Chondrocyte (in vitro differentiated cells): ENCODE measurements at regions not wholly inside any gene's neighbourhood (a gene's known extent, or its start where the extent isn't known, plus 50 kb on each side); places are given as distances from the start of the nearest gene placed in this dataset.

Experiments used
- DNase-seq: peaks from one replicate; pipeline ENCODE4 v3.0.0; 2021; ENCODE audit warnings: mixed read lengths, low spot score
- H3K27ac Mint-ChIP-seq: one replicate; pipeline ENCODE4 v1.8.0; 2021; ENCODE audit warnings: mild to moderate bottlenecking, moderate library complexity, mixed read lengths; ENCODE audit not compliant: unreplicated experiment
- H3K27me3 Mint-ChIP-seq: 2 replicates; pipeline ENCODE4 v1.8.0; 2021; ENCODE audit warnings: low read depth, mixed read lengths
- H3K36me3 Mint-ChIP-seq: 2 replicates; pipeline ENCODE4 v1.8.0; 2021; ENCODE audit warnings: low read depth, mixed read lengths
- H3K4me1 Mint-ChIP-seq: 2 replicates; pipeline ENCODE4 v1.8.0; 2021; ENCODE audit warnings: low read depth, mild to moderate bottlenecking, mixed read lengths
- H3K4me3 Mint-ChIP-seq: one replicate; pipeline ENCODE4 v1.8.0; 2021; ENCODE audit warnings: mild to moderate bottlenecking, moderate library complexity, mixed read lengths; ENCODE audit not compliant: unreplicated experiment
- H3K9me3 Mint-ChIP-seq: 2 replicates; pipeline ENCODE4 v1.8.0; 2021; ENCODE audit warnings: low read depth, mixed read lengths
- TF ChIP-seq, protein P1 (sequence below): fragments of 200-600 bp; sonication (generic); IDR thresholded peaks from 2 replicates; pipeline ENCODE4 v1.5.0; 2021; ENCODE audit warnings: antibody characterized with exemption, mild to moderate bottlenecking, moderate library complexity

DNA sequence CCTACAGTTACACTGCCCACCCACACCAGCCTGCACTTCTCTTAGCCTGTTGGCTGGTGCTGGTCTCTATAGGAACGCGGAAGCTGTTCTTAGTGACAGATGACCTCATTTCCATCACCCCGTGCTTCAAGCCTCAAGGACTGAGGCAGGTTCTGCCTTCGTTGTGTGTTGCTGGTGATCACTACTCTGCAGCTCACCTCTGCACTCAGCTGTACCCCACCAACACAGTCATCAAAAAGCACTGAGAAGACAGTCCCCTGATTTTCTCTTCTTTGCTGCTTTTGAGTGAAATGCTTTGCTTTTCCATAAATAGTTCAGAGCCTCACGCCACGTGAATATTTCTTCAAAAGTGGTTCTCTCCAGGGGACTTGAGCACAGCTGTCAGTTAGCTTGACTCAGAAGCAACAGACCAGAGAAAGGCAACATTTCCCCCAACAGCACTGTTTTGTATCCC is 225.7 kb upstream of the CCDC150 start:
- peak overlapping the region; percentile 64 for H3K4me3 Mint-ChIP-seq
- peak overlapping the region; percentile 95 for H3K27ac Mint-ChIP-seq
- TF ChIP-seq, protein P1, sequence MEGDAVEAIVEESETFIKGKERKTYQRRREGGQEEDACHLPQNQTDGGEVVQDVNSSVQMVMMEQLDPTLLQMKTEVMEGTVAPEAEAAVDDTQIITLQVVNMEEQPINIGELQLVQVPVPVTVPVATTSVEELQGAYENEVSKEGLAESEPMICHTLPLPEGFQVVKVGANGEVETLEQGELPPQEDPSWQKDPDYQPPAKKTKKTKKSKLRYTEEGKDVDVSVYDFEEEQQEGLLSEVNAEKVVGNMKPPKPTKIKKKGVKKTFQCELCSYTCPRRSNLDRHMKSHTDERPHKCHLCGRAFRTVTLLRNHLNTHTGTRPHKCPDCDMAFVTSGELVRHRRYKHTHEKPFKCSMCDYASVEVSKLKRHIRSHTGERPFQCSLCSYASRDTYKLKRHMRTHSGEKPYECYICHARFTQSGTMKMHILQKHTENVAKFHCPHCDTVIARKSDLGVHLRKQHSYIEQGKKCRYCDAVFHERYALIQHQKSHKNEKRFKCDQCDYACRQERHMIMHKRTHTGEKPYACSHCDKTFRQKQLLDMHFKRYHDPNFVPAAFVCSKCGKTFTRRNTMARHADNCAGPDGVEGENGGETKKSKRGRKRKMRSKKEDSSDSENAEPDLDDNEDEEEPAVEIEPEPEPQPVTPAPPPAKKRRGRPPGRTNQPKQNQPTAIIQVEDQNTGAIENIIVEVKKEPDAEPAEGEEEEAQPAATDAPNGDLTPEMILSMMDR: no peak

DNA sequence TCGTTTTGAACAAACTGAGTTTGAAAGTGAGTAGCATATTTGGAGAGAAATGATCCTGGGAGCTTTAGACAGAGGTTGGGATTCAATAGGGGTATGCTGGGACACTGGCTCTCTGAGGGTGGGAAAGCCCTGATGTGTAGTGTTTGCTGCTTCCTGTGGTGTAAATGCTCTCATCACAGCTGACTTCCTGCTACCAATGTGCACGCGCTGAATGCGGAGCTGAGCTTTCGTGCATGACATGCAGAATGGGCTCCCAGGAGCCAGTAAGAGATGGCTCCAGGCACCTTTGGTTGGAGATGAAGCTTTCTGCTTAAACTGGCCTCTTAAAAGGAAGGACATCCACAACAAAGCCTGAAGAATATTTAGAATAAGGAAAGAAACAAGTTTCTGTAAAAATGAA is 224.1 kb upstream of the CCDC150 start:
- no peaks in the 10 kb centered on the region for H3K36me3 Mint-ChIP-seq
- H3K4me1 Mint-ChIP-seq: peaks cover 41% of the 10 kb centered on the region
- H3K4me3 Mint-ChIP-seq: no peak overlapping the region
- TF ChIP-seq, protein P1: no peak
- no peak for DNase-seq
- no peaks in the 10 kb centered on the region for H3K27me3 Mint-ChIP-seq
- no peaks in the 10 kb centered on the region for H3K9me3 Mint-ChIP-seq
- no peak overlapping the region for H3K27ac Mint-ChIP-seq

More for the DNA sequence above, 225.7 kb upstream of the CCDC150 start:
- DNase-seq: peak; percentile 54
- Mint-ChIP-seq H3K27me3 (no peaks in the 10 kb centered on the region), H3K9me3 (no peaks in the 10 kb centered on the region), H3K4me1 (peaks cover 51% of the 10 kb centered on the region), H3K36me3 (no peaks in the 10 kb centered on the region)

DNA sequence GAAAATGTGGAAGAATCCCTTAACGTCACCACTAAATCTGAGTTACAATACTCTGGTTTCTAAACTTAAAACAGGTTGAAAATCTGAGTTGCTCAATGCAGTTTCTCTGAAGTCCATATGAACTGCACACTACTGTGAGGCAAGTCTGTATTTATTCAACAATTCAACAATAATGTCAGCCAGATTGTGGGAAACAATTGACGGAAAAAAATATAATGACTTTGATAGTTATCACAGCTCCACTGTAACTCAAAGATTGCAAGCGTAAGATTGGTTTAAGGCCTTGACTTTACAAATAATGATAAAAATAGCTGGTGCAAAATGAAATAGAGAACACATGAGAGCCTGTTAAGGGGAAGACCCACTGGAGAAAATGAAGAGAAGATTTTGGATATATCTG is 219.4 kb upstream of the CCDC150 start:
- H3K27me3 Mint-ChIP-seq: no peaks in the 10 kb centered on the region
- peaks cover 1% of the 10 kb centered on the region for H3K36me3 Mint-ChIP-seq
- peaks cover 25% of the 10 kb centered on the region for H3K4me1 Mint-ChIP-seq
- no peak for DNase-seq
- H3K9me3 Mint-ChIP-seq: peaks cover 2% of the 10 kb centered on the region
- H3K27ac Mint-ChIP-seq: no peak overlapping the region
- no peak overlapping the region for H3K4me3 Mint-ChIP-seq
- TF ChIP-seq, protein P1: no peak

DNA sequence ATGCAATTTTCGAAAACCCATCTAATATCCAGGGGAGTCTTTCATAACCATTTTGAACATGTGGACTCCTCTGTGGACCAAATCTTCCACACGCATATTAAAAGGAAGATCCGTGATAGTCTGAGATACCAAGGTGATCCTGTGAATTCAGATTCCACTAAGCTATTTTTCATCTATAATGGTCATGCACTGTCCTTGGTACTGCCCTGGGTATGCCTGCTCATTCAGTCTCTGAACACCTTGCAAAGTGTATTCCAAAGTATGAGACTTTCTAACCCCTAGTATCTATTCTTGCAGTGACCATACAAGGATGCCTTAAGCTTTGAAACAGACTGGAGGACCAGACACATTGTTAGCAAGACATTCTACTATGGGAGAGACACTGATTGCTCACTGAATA is 217.6 kb upstream of the CCDC150 start:
- H3K27ac Mint-ChIP-seq: no peak overlapping the region
- H3K4me1 Mint-ChIP-seq: peaks cover 13% of the 10 kb centered on the region
- TF ChIP-seq, protein P1: no peak
- peaks cover 5% of the 10 kb centered on the region for H3K9me3 Mint-ChIP-seq
- DNase-seq: no peak
- H3K4me3 Mint-ChIP-seq: no peak overlapping the region
- no peaks in the 10 kb centered on the region for H3K27me3 Mint-ChIP-seq
- peaks cover 6% of the 10 kb centered on the region for H3K36me3 Mint-ChIP-seq

DNA sequence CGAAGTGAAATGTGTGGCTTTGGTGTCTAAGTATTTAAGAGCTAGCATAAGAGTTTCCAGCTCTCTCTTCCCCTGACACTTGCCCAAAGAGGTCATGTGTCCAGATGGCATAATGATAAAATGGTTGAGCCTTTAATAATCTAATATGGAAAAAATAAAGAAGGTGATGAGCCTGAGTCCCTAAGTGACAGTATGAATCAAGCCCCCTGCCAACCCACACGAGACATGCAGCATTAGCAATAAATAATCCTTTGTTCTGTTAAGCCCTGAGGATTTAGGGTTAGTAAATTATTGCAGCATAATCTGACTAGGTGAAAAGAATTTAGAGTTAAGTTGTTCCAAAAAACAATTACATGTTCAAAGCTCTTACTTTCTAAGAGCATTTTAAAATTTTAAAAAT is 217.2 kb upstream of the CCDC150 start:
- TF ChIP-seq, protein P1: no peak
- Mint-ChIP-seq H3K36me3 (peaks cover 6% of the 10 kb centered on the region), H3K9me3 (peaks cover 5% of the 10 kb centered on the region), H3K27me3 (no peaks in the 10 kb centered on the region), H3K27ac (no peak overlapping the region), H3K4me3 (no peak overlapping the region), H3K4me1 (peaks cover 13% of the 10 kb centered on the region)
- no peak for DNase-seq
